H9 (cell line): ENCODE measurements at regions not wholly inside any gene's neighbourhood (a gene's known extent, or its start where the extent isn't known, plus 50 kb on each side); places are given as distances from the start of the nearest gene placed in this dataset.

ENCODE experiments used
- DNase-seq: peaks from one replicate; pipeline ENCODE4 v3.0.0-alpha.2; 2017
- H2AFZ ChIP-seq: one replicate; pipeline ENCODE4 v1.6.1; 2013; ENCODE audit warnings: mild to moderate bottlenecking, low read length, control low read depth, moderate library complexity
- H2AK5ac ChIP-seq: 2 replicates; pipeline ENCODE4 v1.6.1; 2013; ENCODE audit warnings: low read length, control low read depth, mixed read lengths; ENCODE audit not compliant: insufficient read length
- H2BK120ac ChIP-seq: one replicate; pipeline ENCODE4 v1.6.1; 2013; ENCODE audit warnings: low read depth, mild to moderate bottlenecking, low read length, control low read depth, inconsistent platforms; ENCODE audit not compliant: poor library complexity, severe bottlenecking
- H2BK12ac ChIP-seq: 2 replicates; pipeline ENCODE4 v1.6.1; 2013; ENCODE audit warnings: low read length, control low read depth, mixed read lengths, low read depth; ENCODE audit not compliant: insufficient read length
- H2BK15ac ChIP-seq: 2 replicates; pipeline ENCODE4 v1.6.1; 2013; ENCODE audit warnings: low read depth, low read length, control low read depth
- H2BK20ac ChIP-seq: one replicate; pipeline ENCODE4 v1.6.1; 2013; ENCODE audit warnings: low read depth, mild to moderate bottlenecking, low read length, control low read depth, inconsistent platforms; ENCODE audit not compliant: poor library complexity, severe bottlenecking
- H2BK5ac ChIP-seq: 2 replicates; pipeline ENCODE4 v1.6.1; 2013; ENCODE audit warnings: low read length, control low read depth, mixed read lengths; ENCODE audit not compliant: insufficient read length
- H3K14ac ChIP-seq: 2 replicates; pipeline ENCODE4 v1.6.1; 2013; ENCODE audit warnings: low read length, control low read depth; ENCODE audit not compliant: insufficient read depth
- H3K18ac ChIP-seq: 2 replicates; pipeline ENCODE4 v1.6.1; 2013; ENCODE audit warnings: low read depth, mild to moderate bottlenecking, mixed read lengths, low read length, control low read depth; ENCODE audit not compliant: insufficient read length
- H3K23ac ChIP-seq: 2 replicates; pipeline ENCODE4 v1.6.1; 2013; ENCODE audit warnings: low read length, control low read depth, mixed read lengths, low read depth; ENCODE audit not compliant: insufficient read length
- H3K23me2 ChIP-seq: 2 replicates; pipeline ENCODE4 v1.6.1; 2013; ENCODE audit warnings: low read depth, mild to moderate bottlenecking, mixed read lengths, low read length, control low read depth; ENCODE audit not compliant: insufficient read length, poor library complexity, severe bottlenecking
- H3K27ac ChIP-seq: 2 replicates; pipeline ENCODE4 v1.5.1; 2013; ENCODE audit warnings: low read length, control low read depth, mixed read lengths, low read depth; ENCODE audit not compliant: insufficient read length
- H3K27me3 ChIP-seq: 2 replicates; pipeline ENCODE4 v1.6.1; 2013; ENCODE audit warnings: low read length, control low read depth, inconsistent platforms; ENCODE audit not compliant: insufficient read depth
- H3K4ac ChIP-seq: 2 replicates; pipeline ENCODE4 v1.6.1; 2013; ENCODE audit warnings: low read depth, mild to moderate bottlenecking, control low read depth, inconsistent platforms, low read length, moderate library complexity
- H3K4me1 ChIP-seq: 2 replicates; pipeline ENCODE4 v1.6.1; 2013; ENCODE audit warnings: low read length, control low read depth, inconsistent platforms; ENCODE audit not compliant: insufficient read depth
- H3K4me2 ChIP-seq: 2 replicates; pipeline ENCODE4 v1.6.1; 2013; ENCODE audit warnings: low read length, control low read depth, mixed read lengths; ENCODE audit not compliant: insufficient read length, insufficient read depth
- H3K56ac ChIP-seq: 2 replicates; pipeline ENCODE4 v1.6.1; 2013; ENCODE audit warnings: low read depth, mild to moderate bottlenecking, mixed read lengths, low read length, control low read depth; ENCODE audit not compliant: insufficient read length
- H3K79me1 ChIP-seq: 2 replicates; pipeline ENCODE4 v1.6.1; 2013; ENCODE audit warnings: low read depth, mild to moderate bottlenecking, moderate library complexity, low read length, control low read depth, inconsistent platforms; ENCODE audit not compliant: insufficient read depth, poor library complexity, severe bottlenecking
- H3K79me2 ChIP-seq: 2 replicates; pipeline ENCODE4 v1.6.1; 2013; ENCODE audit warnings: low read length, control low read depth, inconsistent platforms; ENCODE audit not compliant: insufficient read depth
- H3K9ac ChIP-seq: 2 replicates; pipeline ENCODE4 v1.6.1; 2013; ENCODE audit warnings: low read length, control low read depth, mixed read lengths; ENCODE audit not compliant: insufficient read length; ENCODE audit errors: extremely low read depth
- H3K9me3 ChIP-seq: one replicate; pipeline ENCODE4 v1.6.1; 2013; ENCODE audit warnings: low read depth, low read length, inconsistent platforms; ENCODE audit not compliant: control insufficient read depth
- H3T11ph ChIP-seq: one replicate; pipeline ENCODE4 v1.6.1; 2013; ENCODE audit warnings: mild to moderate bottlenecking, low read length, control low read depth, inconsistent platforms
- H4K20me1 ChIP-seq: one replicate; pipeline ENCODE4 v1.6.1; 2013; ENCODE audit not compliant: control insufficient read depth, insufficient read length, insufficient read depth
- H4K5ac ChIP-seq: 2 replicates; pipeline ENCODE4 v1.6.1; 2013; ENCODE audit warnings: low read depth, mild to moderate bottlenecking, mixed read lengths, low read length, control low read depth; ENCODE audit not compliant: insufficient read length
- H4K8ac ChIP-seq: replicated peaks from 2 replicates; pipeline ENCODE4 v1.6.1; 2013; ENCODE audit warnings: low read length, control low read depth, mixed read lengths, low read depth; ENCODE audit not compliant: insufficient read length
- H4K91ac ChIP-seq: 2 replicates; pipeline ENCODE4 v1.6.1; 2013; ENCODE audit warnings: low read depth, mild to moderate bottlenecking, moderate library complexity, mixed read lengths, low read length, control low read depth; ENCODE audit not compliant: insufficient read length
- H3K27ac Mint-ChIP-seq, 3 experiments: 2 replicates in 2 of 3; 3 replicates in 1 of 3; pipeline ENCODE4 v1.8.0; 2020 to 2021; ENCODE audit warnings: mixed read lengths in 3 of 3, mild to moderate bottlenecking in 1 of 3, moderate library complexity in 1 of 3
- H3K27me3 Mint-ChIP-seq: 2 replicates; pipeline ENCODE4 v1.8.0; 2021; ENCODE audit warnings: low read depth, mild to moderate bottlenecking, moderate library complexity, mixed read lengths
- H3K36me3 Mint-ChIP-seq, 3 experiments: 2 replicates in 2 of 3; 3 replicates in 1 of 3; pipeline ENCODE4 v1.8.0; 2020 to 2021; ENCODE audit warnings: low read depth in 3 of 3, mixed read lengths in 3 of 3; ENCODE audit not compliant: insufficient read depth in 1 of 3
- H3K4me1 Mint-ChIP-seq, 2 experiments: 2 replicates each; pipeline ENCODE4 v1.8.0; 2020; ENCODE audit warnings: mixed read lengths in 2 of 2
- H3K4me3 Mint-ChIP-seq, 2 experiments: 2 replicates in 1 of 2; 3 replicates in 1 of 2; pipeline ENCODE4 v1.8.0; 2020 to 2021; ENCODE audit warnings: mild to moderate bottlenecking in 2 of 2, mixed read lengths in 2 of 2, moderate library complexity in 1 of 2
- H3K9me3 Mint-ChIP-seq, 2 experiments: 2 replicates in 1 of 2; 3 replicates in 1 of 2; pipeline ENCODE4 v1.8.0; 2020; ENCODE audit warnings: mild to moderate bottlenecking in 2 of 2, mixed read lengths in 2 of 2, moderate library complexity in 1 of 2
- CTCF ChIP-seq: fragments of 200-600 bp; sonication (generic); conservative IDR thresholded peaks from 3 replicates; pipeline ENCODE4 v1.8.0; 2021; ENCODE audit warnings: antibody characterized with exemption, mild to moderate bottlenecking
- WGBS: extraction: QIAGEN DNeasy Blood & Tissue Kit; methylation state at CpG from one replicate; pipeline ENCODE4 v1.1.7; 2013; ENCODE audit warnings: missing lambda C conversion rate, low lambda C conversion rate, mixed read lengths; ENCODE audit not compliant: insufficient read length; ENCODE audit errors: extremely low coverage; 5-methylcytosine and 5-hydroxymethylcytosine counted together

- H2AK5ac ChIP-seq: no peak overlapping the region
- H2BK15ac ChIP-seq: no peak overlapping the region
- H3K36me3 Mint-ChIP-seq: no peaks in the 10 kb centered on the region
- no peak overlapping the region for H3K18ac ChIP-seq
- no peak overlapping the region for H3K14ac ChIP-seq
- no peak overlapping the region for H3K9ac ChIP-seq
- no peaks in the 10 kb centered on the region for H3K79me2 ChIP-seq
- H3K4me2 ChIP-seq: no peak overlapping the region
- H4K20me1 ChIP-seq: no peaks in the 10 kb centered on the region
- no peaks in the 10 kb centered on the region for H3K23me2 ChIP-seq
- TF ChIP-seq CTCF: no peak
- no peak overlapping the region for H2BK120ac ChIP-seq
- H3K79me1 ChIP-seq: no peaks in the 10 kb centered on the region
- no peak overlapping the region for H3K56ac ChIP-seq
- H4K8ac ChIP-seq: no peak overlapping the region
- no peak overlapping the region for H3K27ac ChIP-seq
- no peaks in the 10 kb centered on the region for H3K27me3 ChIP-seq
- H3K4me3 Mint-ChIP-seq: no peak overlapping the region
- H3K4me1 Mint-ChIP-seq: peaks cover 9% of the 10 kb centered on the region in 2 experiments
- WGBS: no CpG with 5 or more reads among the region's 2 CpGs
- no peak overlapping the region for H2BK20ac ChIP-seq
- no peak overlapping the region for H3K23ac ChIP-seq
- H3T11ph ChIP-seq: no peak overlapping the region
- H4K91ac ChIP-seq: no peak overlapping the region
- H3K9me3 ChIP-seq: no peaks in the 10 kb centered on the region
- no peak overlapping the region for H3K4ac ChIP-seq
- no peak overlapping the region for H2BK5ac ChIP-seq
- no peak overlapping the region for H4K5ac ChIP-seq
- no peaks in the 10 kb centered on the region for H3K9me3 Mint-ChIP-seq
- no peak overlapping the region for H2AFZ ChIP-seq
- H3K27me3 Mint-ChIP-seq: no peaks in the 10 kb centered on the region
- H3K4me1 ChIP-seq: no peaks in the 10 kb centered on the region
- no peak for DNase-seq
- H2BK12ac ChIP-seq: no peak overlapping the region
- H3K27ac Mint-ChIP-seq: no peak overlapping the region
Observed at GRCh38 chr2:213221957-213222356, 62.3 kb upstream of the SPAG16 start.
